ENCODE measurements at regions not wholly inside any gene's neighbourhood (a gene's known extent, or its start where the extent isn't known, plus 50 kb on each side); places are given as distances from the start of the nearest gene placed in this dataset.
A peak's percentile ranks its signal among the peaks of the same experiment; 100 is the strongest.

DNA sequence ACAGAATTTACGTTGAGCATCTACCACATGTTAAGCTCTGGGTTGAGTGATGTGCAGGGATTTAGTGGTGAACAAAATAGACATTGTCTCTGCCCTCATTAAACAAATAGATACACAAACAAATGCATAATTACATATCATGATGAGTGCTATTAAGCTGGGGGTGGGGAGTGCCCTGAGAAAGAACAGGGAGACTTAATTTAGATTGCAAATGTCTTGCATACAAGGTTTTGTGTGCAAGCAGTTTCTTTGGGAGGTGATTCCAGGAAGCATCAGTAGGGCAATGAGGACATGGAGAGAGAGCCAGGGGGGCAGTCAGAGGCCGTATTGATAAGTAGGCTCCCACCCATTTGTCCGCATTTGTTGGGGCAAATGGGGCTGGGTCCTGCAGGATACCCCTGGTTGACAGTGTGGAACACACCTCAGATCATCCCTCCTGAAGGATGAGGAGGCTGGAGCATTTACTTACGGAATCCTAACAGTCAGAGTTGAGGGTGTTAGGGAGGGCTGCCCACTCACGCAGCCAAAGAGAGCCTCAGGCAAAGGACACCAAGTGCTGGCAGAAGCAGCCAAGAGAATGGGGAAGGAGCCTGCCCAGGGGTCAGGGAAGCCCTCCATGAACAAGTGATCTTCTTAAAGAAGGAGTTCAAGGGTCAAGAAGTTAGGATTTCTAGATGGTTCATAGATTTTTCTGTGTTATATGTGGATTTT lies 245.9 kb downstream of the BCOR start:
- Mint-ChIP-seq H3K4me3 (peak overlapping the region; percentile 9), H3K36me3 (ENCODE audit: low read depth) (peaks cover 15% of the 10 kb centered on the region), H3K4me1 (ENCODE audit: low read depth) (peaks cover 55% of the 10 kb centered on the region), H3K9me3 (no peaks in the 10 kb centered on the region), H3K27ac (peak overlapping the region; percentile 45), H3K27me3 (ENCODE audit: low read depth) (no peaks in the 10 kb centered on the region)

- Mint-ChIP-seq H3K27ac (peak overlapping the region; percentile 52), H3K36me3 (ENCODE audit: low read depth) (peaks cover 14% of the 10 kb centered on the region), H3K9me3 (no peaks in the 10 kb centered on the region), H3K4me1 (ENCODE audit: low read depth) (peaks cover 58% of the 10 kb centered on the region), H3K4me3 (peak overlapping the region; percentile 25), H3K27me3 (ENCODE audit: low read depth) (no peaks in the 10 kb centered on the region)
These were observed 245.3 kb downstream of the BCOR start for GRCh38 chrX:39852491-39852890.

DNA sequence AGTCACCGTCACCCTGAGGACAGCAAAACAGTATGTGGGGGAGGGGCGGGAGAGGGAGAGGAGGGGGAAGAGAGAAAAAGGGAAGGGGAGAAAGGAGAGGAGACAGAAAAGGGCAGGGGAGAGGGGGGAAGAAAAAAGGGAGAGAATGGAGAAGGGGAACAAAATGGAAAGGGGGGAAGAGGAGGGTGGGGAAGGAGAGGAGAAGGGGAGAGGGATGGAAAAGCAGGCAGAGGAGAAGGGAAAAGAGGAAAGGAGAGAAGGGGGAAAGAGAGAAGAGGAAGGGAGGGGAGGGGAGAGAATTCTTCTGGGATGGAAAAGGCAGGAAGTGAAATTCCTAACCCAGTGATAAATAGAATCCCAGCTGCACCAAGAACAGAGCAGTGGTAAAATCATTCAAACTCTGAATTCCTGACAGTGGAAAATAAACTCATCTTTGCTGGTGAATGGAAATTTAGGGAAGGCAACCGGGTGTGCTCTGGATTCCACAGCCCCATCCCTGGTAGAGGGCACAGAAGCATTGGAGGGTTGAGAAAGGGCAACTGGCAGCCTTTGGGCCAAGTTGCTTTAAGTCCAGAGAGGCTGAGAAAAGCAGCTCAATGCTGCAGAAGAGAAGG lies 244.2 kb downstream of the BCOR start:
- Mint-ChIP-seq H3K4me3 (peak overlapping the region; percentile 82), H3K27me3 (ENCODE audit: low read depth) (no peaks in the 10 kb centered on the region), H3K36me3 (ENCODE audit: low read depth) (peaks cover 14% of the 10 kb centered on the region), H3K9me3 (no peaks in the 10 kb centered on the region), H3K4me1 (ENCODE audit: low read depth) (peaks cover 59% of the 10 kb centered on the region), H3K27ac (peak overlapping the region; percentile 96)

- H3K36me3 Mint-ChIP-seq (ENCODE audit: low read depth) = peaks cover 8% of the 10 kb centered on the region
- H3K9me3 Mint-ChIP-seq = no peaks in the 10 kb centered on the region
- H3K27ac Mint-ChIP-seq = peak overlapping the region; percentile 96
- peak overlapping the region; percentile 74 for H3K4me3 Mint-ChIP-seq
- peaks cover 60% of the 10 kb centered on the region for H3K4me1 Mint-ChIP-seq (ENCODE audit: low read depth)
- no peaks in the 10 kb centered on the region for H3K27me3 Mint-ChIP-seq (ENCODE audit: low read depth)
These were observed 242.7 kb downstream of the BCOR start for GRCh38 chrX:39854772-39855747.

DNA sequence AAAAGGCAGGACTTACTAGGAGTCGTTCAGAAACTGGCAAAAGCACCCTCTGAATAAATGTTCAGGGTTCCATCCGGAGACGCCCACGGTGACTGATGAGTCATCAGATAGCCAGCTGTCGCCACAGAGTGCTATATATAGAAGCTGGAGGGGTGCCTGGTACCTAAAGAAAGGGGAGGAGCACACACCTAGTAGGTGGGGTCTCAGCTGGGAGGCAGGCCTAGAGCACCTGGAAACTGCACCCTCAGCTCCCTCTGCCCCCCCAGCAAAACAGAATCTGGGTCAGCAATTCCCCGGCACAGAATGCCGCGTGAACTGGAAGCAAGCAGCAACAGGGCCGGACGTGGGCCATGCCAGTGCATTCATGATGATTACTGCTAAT lies 242.0 kb downstream of the BCOR start:
- Mint-ChIP-seq H3K27me3 (ENCODE audit: low read depth) (no peaks in the 10 kb centered on the region), H3K4me3 (peak overlapping the region; percentile 74), H3K9me3 (no peaks in the 10 kb centered on the region), H3K36me3 (ENCODE audit: low read depth) (peaks cover 6% of the 10 kb centered on the region), H3K4me1 (ENCODE audit: low read depth) (peaks cover 60% of the 10 kb centered on the region), H3K27ac (peak overlapping the region; percentile 96)

GRCh38 chrX:39856472-39857121 lies 241.2 kb downstream of the BCOR start:
- peak overlapping the region; percentile 33 for H3K4me3 Mint-ChIP-seq
- peaks cover 2% of the 10 kb centered on the region for H3K36me3 Mint-ChIP-seq (ENCODE audit: low read depth)
- H3K27me3 Mint-ChIP-seq (ENCODE audit: low read depth) = no peaks in the 10 kb centered on the region
- H3K27ac Mint-ChIP-seq = peak overlapping the region; percentile 67
- no peaks in the 10 kb centered on the region for H3K9me3 Mint-ChIP-seq
- peaks cover 57% of the 10 kb centered on the region for H3K4me1 Mint-ChIP-seq (ENCODE audit: low read depth)

GRCh38 chrX:39857780-39858179 lies 240.0 kb downstream of the BCOR start:
- no peaks in the 10 kb centered on the region for H3K36me3 Mint-ChIP-seq (ENCODE audit: low read depth)
- H3K9me3 Mint-ChIP-seq = no peaks in the 10 kb centered on the region
- no peak overlapping the region for H3K27ac Mint-ChIP-seq
- H3K4me3 Mint-ChIP-seq = no peak overlapping the region
- no peaks in the 10 kb centered on the region for H3K27me3 Mint-ChIP-seq (ENCODE audit: low read depth)
- peaks cover 53% of the 10 kb centered on the region for H3K4me1 Mint-ChIP-seq (ENCODE audit: low read depth)

- Mint-ChIP-seq H3K4me3 (no peak overlapping the region), H3K27ac (peak overlapping the region; percentile 87), H3K4me1 (ENCODE audit: low read depth) (peaks cover 41% of the 10 kb centered on the region), H3K9me3 (no peaks in the 10 kb centered on the region), H3K27me3 (ENCODE audit: low read depth) (no peaks in the 10 kb centered on the region), H3K36me3 (ENCODE audit: low read depth) (no peaks in the 10 kb centered on the region)
These were observed 237.5 kb downstream of the BCOR start for GRCh38 chrX:39859991-39860861.

DNA sequence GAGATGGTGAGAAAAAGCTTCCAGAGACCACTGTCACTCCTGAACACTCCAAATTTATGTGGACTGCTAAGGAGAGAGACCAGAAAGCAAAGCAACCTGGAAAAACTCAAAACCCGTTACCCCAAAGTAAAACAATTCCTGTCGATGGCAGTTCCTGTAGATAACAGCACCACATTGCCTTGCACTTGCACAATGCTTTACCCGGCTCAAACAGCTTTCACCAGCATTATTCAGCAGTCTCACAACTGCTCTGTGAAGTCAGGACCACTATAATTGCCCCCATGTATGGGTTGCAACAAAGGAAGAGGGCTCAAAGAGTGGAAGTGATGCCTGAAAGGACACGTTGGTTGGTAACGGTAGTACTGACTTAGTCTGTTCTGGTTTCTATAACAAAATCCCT lies 234.8 kb downstream of the BCOR start:
- no peaks in the 10 kb centered on the region for H3K36me3 Mint-ChIP-seq (ENCODE audit: low read depth)
- no peak overlapping the region for H3K27ac Mint-ChIP-seq
- H3K9me3 Mint-ChIP-seq = no peaks in the 10 kb centered on the region
- H3K4me3 Mint-ChIP-seq = no peak overlapping the region
- no peaks in the 10 kb centered on the region for H3K27me3 Mint-ChIP-seq (ENCODE audit: low read depth)
- peaks cover 28% of the 10 kb centered on the region for H3K4me1 Mint-ChIP-seq (ENCODE audit: low read depth)

- no peak overlapping the region for H3K27ac Mint-ChIP-seq
These were observed 231.5 kb downstream of the BCOR start for GRCh38 chrX:39866229-39866628.

DNA sequence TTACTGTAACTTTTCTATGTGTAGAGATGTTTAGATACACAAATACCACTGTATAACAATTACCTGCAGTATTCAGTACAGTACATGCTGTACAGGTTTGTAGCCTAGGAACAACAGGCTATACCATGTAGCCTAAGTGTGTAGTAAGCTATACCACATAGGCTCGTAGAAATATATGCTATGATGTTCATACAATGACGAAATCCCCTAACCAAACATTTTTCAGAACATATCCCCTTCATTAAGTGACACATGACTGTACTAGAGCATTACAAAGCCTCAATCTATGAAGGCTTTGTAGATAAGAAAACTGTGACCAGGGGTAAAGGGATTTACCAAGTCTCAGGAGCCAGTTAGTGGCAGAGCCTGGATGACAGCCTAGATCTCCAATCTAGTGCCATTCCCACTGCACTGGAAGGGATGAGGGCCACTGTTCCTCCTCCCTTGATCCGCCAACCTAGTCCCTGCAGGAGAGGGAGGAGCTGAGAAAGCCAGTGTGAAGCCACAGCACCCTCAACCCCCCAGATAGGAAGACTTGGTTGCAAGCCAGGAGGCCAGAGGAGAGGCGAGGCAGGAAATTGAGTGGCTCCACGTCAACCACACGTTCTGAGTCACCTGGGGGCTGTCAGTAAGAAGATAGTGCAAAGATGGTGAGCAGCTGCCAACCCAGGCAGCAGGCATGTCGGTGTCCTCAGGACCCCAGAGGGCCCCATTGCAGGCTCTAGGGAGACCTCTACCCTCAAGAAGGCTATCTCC lies 227.7 kb downstream of the BCOR start:
- peak overlapping the region; percentile 91 for H3K27ac Mint-ChIP-seq
- H3K27me3 Mint-ChIP-seq (ENCODE audit: low read depth) = no peaks in the 10 kb centered on the region
- peaks cover 47% of the 10 kb centered on the region for H3K4me1 Mint-ChIP-seq (ENCODE audit: low read depth)
- H3K36me3 Mint-ChIP-seq (ENCODE audit: low read depth) = peaks cover 10% of the 10 kb centered on the region
- H3K9me3 Mint-ChIP-seq = peaks cover 2% of the 10 kb centered on the region
- H3K4me3 Mint-ChIP-seq = peak overlapping the region; percentile 60

More at GRCh38 chrX:39866229-39866628, 231.5 kb downstream of the BCOR start:
- H3K4me1 Mint-ChIP-seq (ENCODE audit: low read depth) = peaks cover 37% of the 10 kb centered on the region
- H3K27me3 Mint-ChIP-seq (ENCODE audit: low read depth) = no peaks in the 10 kb centered on the region
- H3K36me3 Mint-ChIP-seq (ENCODE audit: low read depth) = no peaks in the 10 kb centered on the region
- no peaks in the 10 kb centered on the region for H3K9me3 Mint-ChIP-seq
- no peak overlapping the region for H3K4me3 Mint-ChIP-seq

GRCh38 chrX:39871648-39872047 lies 226.1 kb downstream of the BCOR start:
- peaks cover 10% of the 10 kb centered on the region for H3K36me3 Mint-ChIP-seq (ENCODE audit: low read depth)

GRCh38 chrX:39873117-39873516 lies 224.6 kb downstream of the BCOR start:
- Mint-ChIP-seq H3K4me3 (peak overlapping the region; percentile 42), H3K4me1 (ENCODE audit: low read depth) (peaks cover 43% of the 10 kb centered on the region), H3K36me3 (ENCODE audit: low read depth) (peaks cover 10% of the 10 kb centered on the region), H3K27me3 (ENCODE audit: low read depth) (no peaks in the 10 kb centered on the region), H3K27ac (peak overlapping the region; percentile 80), H3K9me3 (peaks cover 2% of the 10 kb centered on the region)

More at GRCh38 chrX:39871648-39872047, 226.1 kb downstream of the BCOR start:
- Mint-ChIP-seq H3K27ac (no peak overlapping the region), H3K4me1 (ENCODE audit: low read depth) (peaks cover 43% of the 10 kb centered on the region), H3K4me3 (no peak overlapping the region), H3K27me3 (ENCODE audit: low read depth) (no peaks in the 10 kb centered on the region), H3K9me3 (peaks cover 2% of the 10 kb centered on the region)
